B cell (primary cell): ENCODE measurements at regions not wholly inside any gene's neighbourhood (a gene's known extent, or its start where the extent isn't known, plus 50 kb on each side); places are given as distances from the start of the nearest gene placed in this dataset.

Source experiments
- EZH2 ChIP-seq: IDR thresholded peaks from 2 replicates; pipeline ENCODE4 v1.6.1; 2012; ENCODE audit warnings: borderline replicate concordance, low read depth, mild to moderate bottlenecking, moderate library complexity, low read length; ENCODE audit not compliant: insufficient read depth, poor library complexity, severe bottlenecking
- TF ChIP-seq, protein P1 (sequence below): fragments of 200-600 bp; IDR thresholded peaks from one replicate; pipeline ENCODE4 v1.8.0; 2022; ENCODE audit warnings: antibody characterized with exemption, mild to moderate bottlenecking

GRCh38 chr1:222117809-222118208, 375.9 kb upstream of the DUSP10 start:
- TF ChIP-seq, protein P1, sequence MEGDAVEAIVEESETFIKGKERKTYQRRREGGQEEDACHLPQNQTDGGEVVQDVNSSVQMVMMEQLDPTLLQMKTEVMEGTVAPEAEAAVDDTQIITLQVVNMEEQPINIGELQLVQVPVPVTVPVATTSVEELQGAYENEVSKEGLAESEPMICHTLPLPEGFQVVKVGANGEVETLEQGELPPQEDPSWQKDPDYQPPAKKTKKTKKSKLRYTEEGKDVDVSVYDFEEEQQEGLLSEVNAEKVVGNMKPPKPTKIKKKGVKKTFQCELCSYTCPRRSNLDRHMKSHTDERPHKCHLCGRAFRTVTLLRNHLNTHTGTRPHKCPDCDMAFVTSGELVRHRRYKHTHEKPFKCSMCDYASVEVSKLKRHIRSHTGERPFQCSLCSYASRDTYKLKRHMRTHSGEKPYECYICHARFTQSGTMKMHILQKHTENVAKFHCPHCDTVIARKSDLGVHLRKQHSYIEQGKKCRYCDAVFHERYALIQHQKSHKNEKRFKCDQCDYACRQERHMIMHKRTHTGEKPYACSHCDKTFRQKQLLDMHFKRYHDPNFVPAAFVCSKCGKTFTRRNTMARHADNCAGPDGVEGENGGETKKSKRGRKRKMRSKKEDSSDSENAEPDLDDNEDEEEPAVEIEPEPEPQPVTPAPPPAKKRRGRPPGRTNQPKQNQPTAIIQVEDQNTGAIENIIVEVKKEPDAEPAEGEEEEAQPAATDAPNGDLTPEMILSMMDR, result no peak
- TF ChIP-seq EZH2, result no peak
